ENCODE measurements at regions not wholly inside any gene's neighbourhood (a gene's known extent, or its start where the extent isn't known, plus 50 kb on each side); places are given as distances from the start of the nearest gene placed in this dataset.
A peak's percentile ranks its signal among the peaks of the same experiment; 100 is the strongest.

- peak; percentile 33 to 46 for TF ChIP-seq EP300 (IDR thresholded peaks at IDR 0.05)
- TF ChIP-seq CTCF (IDR thresholded peaks at IDR 0.05), result peak in 1 of 5 experiments; percentile 30
These were observed 159.5 kb downstream of the BRMS1L start for GRCh38 chr14:35985474-35986218.

Measured in tibial nerve (tissue), 4 donors.